ENCODE measurements at regions not wholly inside any gene's neighbourhood (a gene's known extent, or its start where the extent isn't known, plus 50 kb on each side); places are given as distances from the start of the nearest gene placed in this dataset.

- no peak for DNase-seq (ENCODE audit: low read depth)
Observed at GRCh38 chr20:57025666-57026224, 240.7 kb downstream of the BMP7 start.

GRCh38 chr20:57027777-57028176 lies 238.7 kb downstream of the BMP7 start:
- no peak for DNase-seq (ENCODE audit: low read depth)

GRCh38 chr20:57030611-57031600 lies 235.5 kb downstream of the BMP7 start:
- peak; percentile 51 for DNase-seq (ENCODE audit: low read depth)

- no peak for DNase-seq (ENCODE audit: low read depth)
Observed at GRCh38 chr20:57031867-57032355, 234.5 kb downstream of the BMP7 start.

- no peak for DNase-seq (ENCODE audit: low read depth)
Observed at GRCh38 chr20:57032847-57033246, 233.6 kb downstream of the BMP7 start.

GRCh38 chr20:57034001-57034400 lies 232.4 kb downstream of the BMP7 start:
- DNase-seq (ENCODE audit: low read depth): no peak

GRCh38 chr20:57037689-57038088 lies 228.8 kb downstream of the BMP7 start:
- DNase-seq (ENCODE audit: low read depth): no peak

GRCh38 chr20:57038608-57039440 lies 227.6 kb downstream of the BMP7 start:
- DNase-seq (ENCODE audit: low read depth): no peak

GRCh38 chr20:57040466-57040865 lies 226.0 kb downstream of the BMP7 start:
- DNase-seq (ENCODE audit: low read depth): no peak

- peak; percentile 23 for DNase-seq (ENCODE audit: low read depth)
Observed at GRCh38 chr20:57040924-57041323, 225.5 kb downstream of the BMP7 start.

- DNase-seq (ENCODE audit: low read depth): no peak
Observed at GRCh38 chr20:57043091-57043490, 223.3 kb downstream of the BMP7 start.

GRCh38 chr20:57043669-57044268 lies 222.7 kb downstream of the BMP7 start:
- DNase-seq (ENCODE audit: low read depth): no peak

GRCh38 chr20:57047281-57048026 lies 219.0 kb downstream of the BMP7 start:
- DNase-seq (ENCODE audit: low read depth): no peak

- DNase-seq (ENCODE audit: low read depth): peak; percentile 18
Observed at GRCh38 chr20:57048027-57048869, 218.2 kb downstream of the BMP7 start.

GRCh38 chr20:57049296-57049695 lies 217.1 kb downstream of the BMP7 start:
- no peak for DNase-seq (ENCODE audit: low read depth)

GRCh38 chr20:57051096-57051495 lies 215.3 kb downstream of the BMP7 start:
- no peak for DNase-seq (ENCODE audit: low read depth)

GRCh38 chr20:57053067-57053466 lies 213.4 kb downstream of the BMP7 start:
- no peak for DNase-seq (ENCODE audit: low read depth)

GRCh38 chr20:57053793-57054552 lies 212.5 kb downstream of the BMP7 start:
- DNase-seq (ENCODE audit: low read depth): no peak

- no peak for DNase-seq (ENCODE audit: low read depth)
Observed at GRCh38 chr20:57055345-57055744, 211.1 kb downstream of the BMP7 start.
